ENCODE measurements at regions not wholly inside any gene's neighbourhood (a gene's known extent, or its start where the extent isn't known, plus 50 kb on each side); places are given as distances from the start of the nearest gene placed in this dataset.
"Not testable (repeated sequence)": the region's sequence is repeated elsewhere in the genome, so short reads cannot be mapped to it uniquely, and the experiment has no call there.

- Mint-ChIP-seq H3K36me3 (no peaks in the 10 kb centered on the region), H3K4me3 (no peak overlapping the region), H3K27me3 (peaks cover 3% of the 10 kb centered on the region), H3K9me3 (no peaks in the 10 kb centered on the region), H3K27ac (no peak overlapping the region), H3K4me1 (no peaks in the 10 kb centered on the region)
These were observed 52.3 kb upstream of the CNOT10 start for GRCh38 chr3:32632533-32633265.

GRCh38 chr3:32630266-32630665 lies 54.7 kb upstream of the CNOT10 start:
- Mint-ChIP-seq H3K36me3 (no peaks in the 10 kb centered on the region), H3K4me3 (no peak overlapping the region), H3K4me1 (no peaks in the 10 kb centered on the region), H3K9me3 (no peaks in the 10 kb centered on the region), H3K27me3 (peaks cover 3% of the 10 kb centered on the region), H3K27ac (no peak overlapping the region)

- Mint-ChIP-seq H3K4me3 (peak overlapping the region; percentile 72), H3K27me3 (peaks cover 3% of the 10 kb centered on the region), H3K9me3 (no peaks in the 10 kb centered on the region), H3K36me3 (no peaks in the 10 kb centered on the region), H3K27ac (no peak overlapping the region), H3K4me1 (no peaks in the 10 kb centered on the region)
These were observed 56.0 kb upstream of the DYNC1LI1 start for GRCh38 chr3:32626631-32627030.

GRCh38 chr3:32625543-32626176 lies 55.0 kb upstream of the DYNC1LI1 start:
- H3K4me1 Mint-ChIP-seq, H3K27ac Mint-ChIP-seq, H3K4me3 Mint-ChIP-seq, H3K36me3 Mint-ChIP-seq, H3K9me3 Mint-ChIP-seq, H3K27me3 Mint-ChIP-seq: not testable (repeated sequence)

- Mint-ChIP-seq H3K27ac (no peak overlapping the region), H3K27me3 (no peaks in the 10 kb centered on the region), H3K4me1 (no peaks in the 10 kb centered on the region), H3K36me3 (peaks cover 2% of the 10 kb centered on the region), H3K4me3 (no peak overlapping the region), H3K9me3 (peaks cover 14% of the 10 kb centered on the region)
These were observed 52.9 kb upstream of the DYNC1LI1 start for GRCh38 chr3:32623532-32623931.

- H3K4me3 Mint-ChIP-seq, result no peak overlapping the region
These were observed 50.8 kb upstream of the DYNC1LI1 start for GRCh38 chr3:32621466-32621865.

GRCh38 chr3:32620611-32621310 lies 50.1 kb upstream of the DYNC1LI1 start:
- no peaks in the 10 kb centered on the region for H3K27me3 Mint-ChIP-seq
- H3K9me3 Mint-ChIP-seq, result peaks cover 14% of the 10 kb centered on the region
- no peak overlapping the region for H3K27ac Mint-ChIP-seq
- H3K4me1 Mint-ChIP-seq, result no peaks in the 10 kb centered on the region
- H3K4me3 Mint-ChIP-seq, result no peak overlapping the region
- peaks cover 2% of the 10 kb centered on the region for H3K36me3 Mint-ChIP-seq

More at GRCh38 chr3:32621466-32621865, 50.8 kb upstream of the DYNC1LI1 start:
- peaks cover 2% of the 10 kb centered on the region for H3K36me3 Mint-ChIP-seq
- peaks cover 14% of the 10 kb centered on the region for H3K9me3 Mint-ChIP-seq
- no peaks in the 10 kb centered on the region for H3K27me3 Mint-ChIP-seq
- H3K4me1 Mint-ChIP-seq, result no peaks in the 10 kb centered on the region
- no peak overlapping the region for H3K27ac Mint-ChIP-seq

Measured in activated naive CD4-positive, alpha-beta T cell treated with anti-CD3 and anti-CD28 coated beads, Interleukin-2, amount 50 U/mL, for 24 hours (primary cell).